Heart left ventricle (tissue), 13 donors: ENCODE measurements at regions not wholly inside any gene's neighbourhood (a gene's known extent, or its start where the extent isn't known, plus 50 kb on each side); places are given as distances from the start of the nearest gene placed in this dataset.

ENCODE experiments used
- CTCF ChIP-seq, 12 donors: fragments of 200-600 bp; sonication (generic) in 4 of 12; IDR thresholded peaks; one replicate each; pipeline versions ENCODE4 v1.5.0 to v1.8.0; 2018 to 2022; ENCODE audit warnings: antibody characterized with exemption in 12 of 12, mild to moderate bottlenecking in 5 of 12
- POLR2A ChIP-seq, 2 donors: fragments of 450-650 bp; IDR thresholded peaks; one replicate each; pipeline ENCODE4 v1.6.1; 2017; ENCODE audit warnings: antibody characterized with exemption in 2 of 2, mild to moderate bottlenecking in 2 of 2, moderate library complexity in 2 of 2
- donor health status: ischemic (EF 13 %, LVEDD 7.1; RV severe dilation, severe dysfunction).
- donor health status: DM: no; HTN: yes; CAD: no.
- donor health status: DM: no; HTN: no; CAD: no.
- donor health status: ischemic (EF 25% LVEDD 6.9; RV normal size, moderate dysfunction).
- donor health status: ischemic (EF 25% LVEDD 5.7; RV mildly dilated, moderate dysfunction).
- donor health status: ischemic (EF 35%, LVEDD 5.7; RV mildly dilated, moderate dysfunction).
- donor health status: nonischemic (EF 11% LVEDD 7.7; RV severe dilation, severe dysfunction).
- donor health status: DM: yes; HTN: yes; CAD: no.
- donor health status: PGD.
- donor health status: ischemic (EF 29% LVEDD 5.4; RV normal size, mild dysfunction).
- donor health status: nonischemic (EF 23%, LVEDD 6.1; RV moderate dilation, normal function).

GRCh38 chr5:2866662-2867372 lies 115.3 kb upstream of the IRX2 start:
- TF ChIP-seq CTCF (IDR thresholded peaks at IDR 0.05), result no peak
- no peak for TF ChIP-seq POLR2A (IDR thresholded peaks at IDR 0.05)
